ENCODE measurements at regions not wholly inside any gene's neighbourhood (a gene's known extent, or its start where the extent isn't known, plus 50 kb on each side); places are given as distances from the start of the nearest gene placed in this dataset.

DNA sequence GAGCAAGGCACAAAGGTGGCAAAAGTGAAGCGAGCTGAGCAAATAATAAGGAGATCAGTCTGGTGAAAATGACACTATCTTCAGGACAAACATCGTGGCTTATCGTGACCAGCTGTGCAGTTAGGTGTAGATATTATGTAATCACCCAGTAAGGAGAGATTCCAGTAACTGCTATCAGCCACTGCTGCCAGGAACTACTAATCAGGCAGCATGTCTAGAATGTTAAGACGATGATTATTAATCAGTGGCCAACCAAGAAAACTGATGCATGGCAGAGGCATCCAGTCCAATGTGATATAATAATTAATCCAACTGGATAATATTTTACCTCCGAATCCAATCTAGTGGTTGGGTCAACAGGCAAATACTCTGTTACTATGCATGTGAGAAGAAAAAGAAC, 252.7 kb upstream of the ZPLD1 start:
- no peaks in the 10 kb centered on the region for H3K36me3 ChIP-seq
- DNase-seq = no peak
- no peak overlapping the region for H3K4me3 ChIP-seq
- H3K9me3 ChIP-seq = no peaks in the 10 kb centered on the region
- no peak for TF ChIP-seq POLR2A (IDR thresholded peaks at IDR 0.05)
- TF ChIP-seq, protein P1, sequence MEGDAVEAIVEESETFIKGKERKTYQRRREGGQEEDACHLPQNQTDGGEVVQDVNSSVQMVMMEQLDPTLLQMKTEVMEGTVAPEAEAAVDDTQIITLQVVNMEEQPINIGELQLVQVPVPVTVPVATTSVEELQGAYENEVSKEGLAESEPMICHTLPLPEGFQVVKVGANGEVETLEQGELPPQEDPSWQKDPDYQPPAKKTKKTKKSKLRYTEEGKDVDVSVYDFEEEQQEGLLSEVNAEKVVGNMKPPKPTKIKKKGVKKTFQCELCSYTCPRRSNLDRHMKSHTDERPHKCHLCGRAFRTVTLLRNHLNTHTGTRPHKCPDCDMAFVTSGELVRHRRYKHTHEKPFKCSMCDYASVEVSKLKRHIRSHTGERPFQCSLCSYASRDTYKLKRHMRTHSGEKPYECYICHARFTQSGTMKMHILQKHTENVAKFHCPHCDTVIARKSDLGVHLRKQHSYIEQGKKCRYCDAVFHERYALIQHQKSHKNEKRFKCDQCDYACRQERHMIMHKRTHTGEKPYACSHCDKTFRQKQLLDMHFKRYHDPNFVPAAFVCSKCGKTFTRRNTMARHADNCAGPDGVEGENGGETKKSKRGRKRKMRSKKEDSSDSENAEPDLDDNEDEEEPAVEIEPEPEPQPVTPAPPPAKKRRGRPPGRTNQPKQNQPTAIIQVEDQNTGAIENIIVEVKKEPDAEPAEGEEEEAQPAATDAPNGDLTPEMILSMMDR (IDR thresholded peaks at IDR 0.05 in 8 of 11, conservative IDR thresholded peaks at IDR 0.05 in 3 of 11) = no peak
- no peak for TF ChIP-seq POLR2AphosphoS5 (IDR thresholded peaks at IDR 0.05)
- 56 to 63% (median 61%) methylated on average over 5 of the region's 5 CpGs for WGBS, 5 donors
- intact Hi-C loops (cut with DNase I; ENCODE audit: low total_unique reads) = no loop called here
- no peaks in the 10 kb centered on the region for H3K27me3 ChIP-seq (replicated peaks in 1 of 7)
- H3K27ac ChIP-seq = peak overlapping the region in 5 of 8 donors; percentile 32 to 73 (median 52)
- peaks cover 19 to 45% (median 34%) of the 10 kb centered on the region in 6 donors for H3K4me1 ChIP-seq

DNA sequence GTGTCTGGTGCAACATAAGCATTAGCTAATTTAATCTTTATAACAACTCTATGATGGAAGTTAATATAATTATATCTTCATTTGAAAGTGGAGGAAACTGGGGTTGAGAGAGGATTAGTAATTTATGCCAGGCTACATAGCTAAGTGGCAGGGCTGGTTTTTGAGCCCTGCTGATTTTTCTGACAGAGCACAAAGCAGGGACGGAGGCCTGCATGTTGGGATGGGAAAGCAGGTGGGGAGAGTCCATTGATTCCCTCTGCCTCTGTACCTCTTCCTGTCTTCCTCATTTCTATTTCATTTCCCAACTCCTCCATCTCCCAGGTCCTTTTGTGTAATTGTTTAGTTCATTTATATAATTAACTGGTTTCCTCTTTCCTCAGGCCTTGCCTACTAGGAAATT, 251.6 kb upstream of the ZPLD1 start:
- Histone ChIP-seq H3K27me3 (replicated peaks in 1 of 7) (no peaks in the 10 kb centered on the region), H3K9me3 (no peaks in the 10 kb centered on the region), H3K36me3 (no peaks in the 10 kb centered on the region), H3K4me3 (no peak overlapping the region), H3K27ac (no peak overlapping the region), H3K4me1 (peaks cover 19 to 43% (median 34%) of the 10 kb centered on the region in 6 donors)
- intact Hi-C loops (cut with DNase I; ENCODE audit: low total_unique reads) = no loop called here
- TF ChIP-seq, protein P1 (IDR thresholded peaks at IDR 0.05 in 8 of 11, conservative IDR thresholded peaks at IDR 0.05 in 3 of 11) = no peak
- no peak for TF ChIP-seq POLR2A (IDR thresholded peaks at IDR 0.05)
- no peak for TF ChIP-seq POLR2AphosphoS5 (IDR thresholded peaks at IDR 0.05)
- WGBS, 5 donors = 93 to 100% (median 94%) methylated on average over 1 of the region's 1 CpG
- no peak for DNase-seq

DNA sequence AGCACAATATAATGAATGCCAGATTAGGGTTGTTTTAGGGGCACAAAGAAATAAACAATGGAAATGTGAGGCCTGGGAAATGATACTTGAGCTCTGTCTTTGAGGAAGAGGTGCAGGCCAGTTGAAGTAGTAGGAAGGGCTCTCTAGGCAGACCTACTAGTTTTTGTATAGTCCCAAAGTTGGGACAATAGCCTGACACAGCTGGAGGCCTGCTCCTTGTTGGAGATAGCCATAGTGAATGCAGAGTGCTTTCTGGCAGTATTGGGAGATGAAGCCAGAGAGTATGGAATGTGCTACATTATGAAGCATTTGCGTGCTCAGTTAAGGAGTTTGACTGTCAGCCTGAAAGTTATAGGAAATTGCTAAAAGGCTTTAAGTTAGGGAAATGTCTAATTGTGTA, 251.2 kb upstream of the ZPLD1 start:
- TF ChIP-seq POLR2A (IDR thresholded peaks at IDR 0.05) = no peak
- TF ChIP-seq, protein P1 (IDR thresholded peaks at IDR 0.05 in 8 of 11, conservative IDR thresholded peaks at IDR 0.05 in 3 of 11) = no peak
- no peak for TF ChIP-seq POLR2AphosphoS5 (IDR thresholded peaks at IDR 0.05)
- Histone ChIP-seq H3K27me3 (replicated peaks in 1 of 7) (no peaks in the 10 kb centered on the region), H3K9me3 (no peaks in the 10 kb centered on the region), H3K27ac (no peak overlapping the region), H3K36me3 (no peaks in the 10 kb centered on the region), H3K4me1 (peaks cover 19 to 38% (median 33%) of the 10 kb centered on the region in 6 donors), H3K4me3 (no peak overlapping the region)
- no peak for DNase-seq
- intact Hi-C loops (cut with DNase I; ENCODE audit: low total_unique reads) = no loop called here
- 80 to 95% (median 93%) methylated on average over 1 of the region's 1 CpG for WGBS, 5 donors

DNA sequence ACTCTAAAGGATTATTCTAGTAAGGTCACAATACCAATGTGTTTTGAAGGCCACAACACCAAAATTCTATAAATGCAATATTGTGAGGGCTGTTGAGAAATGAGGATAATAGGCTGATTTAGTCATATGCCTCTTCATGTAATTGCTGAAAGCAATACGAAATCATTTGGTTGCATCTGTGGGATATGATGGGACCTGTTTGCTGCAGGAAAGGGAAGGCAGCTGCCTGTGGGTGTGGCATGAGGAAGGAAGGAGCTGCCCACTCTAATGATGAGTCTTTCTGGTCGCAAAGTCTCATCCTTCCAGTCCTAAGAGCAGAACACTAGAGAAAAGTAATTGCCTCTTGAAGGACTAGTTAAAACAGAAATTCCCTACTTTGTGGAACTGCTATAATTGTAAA, 245.3 kb upstream of the ZPLD1 start:
- H3K9me3 ChIP-seq = no peaks in the 10 kb centered on the region
- intact Hi-C loops (cut with DNase I; ENCODE audit: low total_unique reads) = no loop called here
- DNase-seq = no peak
- no peak overlapping the region for H3K4me3 ChIP-seq
- H3K27ac ChIP-seq = no peak overlapping the region
- TF ChIP-seq, protein P1 (IDR thresholded peaks at IDR 0.05 in 8 of 11, conservative IDR thresholded peaks at IDR 0.05 in 3 of 11) = no peak
- TF ChIP-seq POLR2AphosphoS5 (IDR thresholded peaks at IDR 0.05) (no peak), POLR2A (IDR thresholded peaks at IDR 0.05) (no peak)
- peaks cover 0 to 8% (median 0%) of the 10 kb centered on the region in 6 donors for H3K4me1 ChIP-seq
- H3K27me3 ChIP-seq (replicated peaks in 1 of 7) = no peaks in the 10 kb centered on the region
- no peaks in the 10 kb centered on the region for H3K36me3 ChIP-seq
- 27 to 61% (median 46%) methylated on average over 2 of the region's 2 CpGs for WGBS, 5 donors

Measured in spleen (tissue), 11 donors.